ENCODE measurements at regions not wholly inside any gene's neighbourhood (a gene's known extent, or its start where the extent isn't known, plus 50 kb on each side); places are given as distances from the start of the nearest gene placed in this dataset.

DNA sequence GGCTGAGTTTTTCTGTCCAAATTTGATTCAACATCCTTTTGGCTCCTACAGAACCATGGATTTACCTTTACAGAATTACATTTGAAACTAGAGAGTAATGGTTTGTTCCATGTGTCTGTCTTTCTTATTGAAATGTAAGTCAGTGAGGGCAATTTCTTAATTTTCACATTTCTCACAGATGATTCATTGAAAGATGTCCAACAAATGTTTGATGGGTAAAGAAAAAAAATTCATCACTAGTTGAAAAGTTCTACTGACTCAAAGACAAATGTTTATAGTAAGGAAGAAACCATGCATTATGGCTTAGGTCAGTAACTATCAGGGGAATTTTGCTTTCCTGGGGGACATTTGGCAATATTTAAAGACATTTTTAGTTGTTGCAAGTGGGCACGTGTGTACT is 131.6 kb upstream of the TRPM3 start:
- Mint-ChIP-seq H3K4me1 (peaks cover 17% of the 10 kb centered on the region), H3K4me3 (no peak overlapping the region), H3K36me3 (ENCODE audit: low read depth) (no peaks in the 10 kb centered on the region), H3K9me3 (no peaks in the 10 kb centered on the region), H3K27me3 (ENCODE audit: low read depth, poor library complexity) (no peaks in the 10 kb centered on the region), H3K27ac (no peak overlapping the region)
- TF ChIP-seq, protein P1, sequence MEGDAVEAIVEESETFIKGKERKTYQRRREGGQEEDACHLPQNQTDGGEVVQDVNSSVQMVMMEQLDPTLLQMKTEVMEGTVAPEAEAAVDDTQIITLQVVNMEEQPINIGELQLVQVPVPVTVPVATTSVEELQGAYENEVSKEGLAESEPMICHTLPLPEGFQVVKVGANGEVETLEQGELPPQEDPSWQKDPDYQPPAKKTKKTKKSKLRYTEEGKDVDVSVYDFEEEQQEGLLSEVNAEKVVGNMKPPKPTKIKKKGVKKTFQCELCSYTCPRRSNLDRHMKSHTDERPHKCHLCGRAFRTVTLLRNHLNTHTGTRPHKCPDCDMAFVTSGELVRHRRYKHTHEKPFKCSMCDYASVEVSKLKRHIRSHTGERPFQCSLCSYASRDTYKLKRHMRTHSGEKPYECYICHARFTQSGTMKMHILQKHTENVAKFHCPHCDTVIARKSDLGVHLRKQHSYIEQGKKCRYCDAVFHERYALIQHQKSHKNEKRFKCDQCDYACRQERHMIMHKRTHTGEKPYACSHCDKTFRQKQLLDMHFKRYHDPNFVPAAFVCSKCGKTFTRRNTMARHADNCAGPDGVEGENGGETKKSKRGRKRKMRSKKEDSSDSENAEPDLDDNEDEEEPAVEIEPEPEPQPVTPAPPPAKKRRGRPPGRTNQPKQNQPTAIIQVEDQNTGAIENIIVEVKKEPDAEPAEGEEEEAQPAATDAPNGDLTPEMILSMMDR (IDR thresholded peaks at IDR 0.05) = no peak
- no peak for DNase-seq

DNA sequence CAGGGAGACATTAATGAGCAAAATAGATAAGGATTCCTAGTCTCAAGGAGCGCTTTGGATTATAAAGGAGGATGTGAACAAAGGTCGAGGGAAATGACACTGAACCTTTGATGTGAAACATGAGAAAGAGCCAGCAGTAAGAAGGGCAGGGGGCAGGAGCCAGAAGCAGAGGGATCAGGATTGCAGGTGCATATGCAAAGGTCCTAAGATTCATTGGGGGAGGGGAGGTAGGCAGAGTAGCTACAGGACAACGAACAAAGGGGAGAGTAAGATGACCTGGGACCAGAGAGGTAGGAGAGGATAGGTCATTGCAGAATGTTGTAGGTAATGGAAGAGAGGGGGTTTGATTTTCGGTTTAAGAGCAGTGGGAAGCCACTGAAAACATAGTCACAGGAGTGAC is 129.2 kb upstream of the TRPM3 start:
- Mint-ChIP-seq H3K27me3 (ENCODE audit: low read depth, poor library complexity) (no peaks in the 10 kb centered on the region), H3K27ac (no peak overlapping the region), H3K4me3 (no peak overlapping the region), H3K36me3 (ENCODE audit: low read depth) (no peaks in the 10 kb centered on the region), H3K9me3 (no peaks in the 10 kb centered on the region), H3K4me1 (peaks cover 17% of the 10 kb centered on the region)
- peak; percentile 8 for DNase-seq
- TF ChIP-seq, protein P1 (IDR thresholded peaks at IDR 0.05) = no peak

DNA sequence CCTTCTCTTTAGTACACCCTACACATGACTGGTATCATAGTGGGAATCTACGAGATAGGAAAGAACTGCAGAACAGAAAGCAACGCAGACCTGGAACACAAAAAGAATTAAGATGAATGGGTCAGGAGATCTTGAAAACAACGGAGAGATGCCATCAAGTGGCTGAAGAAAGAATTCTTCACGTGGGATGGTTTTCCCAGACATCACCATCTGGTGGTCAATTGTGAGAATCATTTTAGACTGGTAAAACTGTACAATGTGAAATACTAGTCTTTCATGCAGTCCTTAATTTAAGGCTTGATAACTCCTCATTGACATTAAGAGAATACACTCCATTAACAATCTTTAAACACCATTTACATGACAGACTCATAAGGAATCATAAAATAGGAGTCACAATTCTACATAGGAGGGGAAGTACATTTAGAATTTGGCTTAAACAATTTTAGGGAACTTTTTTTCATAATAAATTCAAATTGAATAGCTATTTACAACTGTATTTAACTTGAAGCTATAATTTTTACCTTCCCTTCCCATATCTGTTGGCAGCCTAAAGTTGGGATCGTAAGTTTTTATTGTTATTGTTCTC is 128.4 kb upstream of the TRPM3 start:
- TF ChIP-seq, protein P1 (IDR thresholded peaks at IDR 0.05) = peak; percentile 73
- peaks cover 17% of the 10 kb centered on the region for H3K4me1 Mint-ChIP-seq
- no peak overlapping the region for H3K27ac Mint-ChIP-seq
- H3K36me3 Mint-ChIP-seq (ENCODE audit: low read depth) = no peaks in the 10 kb centered on the region
- H3K27me3 Mint-ChIP-seq (ENCODE audit: low read depth, poor library complexity) = no peaks in the 10 kb centered on the region
- no peaks in the 10 kb centered on the region for H3K9me3 Mint-ChIP-seq
- H3K4me3 Mint-ChIP-seq = peak overlapping the region; percentile 42
- peak; percentile 20 for DNase-seq

DNA sequence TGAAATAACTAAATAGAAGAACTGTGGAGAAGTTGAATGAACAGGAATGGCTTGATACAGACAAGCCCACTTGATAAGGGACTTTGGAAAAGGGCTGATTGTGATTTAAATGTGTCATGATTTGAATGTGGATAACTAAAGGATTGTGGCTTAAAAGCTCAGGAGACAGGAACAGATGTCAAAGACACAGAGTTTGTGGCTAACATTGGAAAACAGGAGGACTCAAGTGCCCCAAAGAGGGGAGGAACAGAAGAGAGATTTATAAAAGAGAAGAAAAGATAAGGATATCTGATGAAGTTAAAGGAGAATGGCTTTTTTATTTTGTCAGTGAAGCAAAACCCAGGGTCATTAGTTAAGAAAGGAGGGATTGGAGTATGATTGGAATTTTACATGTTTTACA is 124.2 kb upstream of the TRPM3 start:
- H3K9me3 Mint-ChIP-seq = no peaks in the 10 kb centered on the region
- peaks cover 13% of the 10 kb centered on the region for H3K4me1 Mint-ChIP-seq
- H3K4me3 Mint-ChIP-seq = no peak overlapping the region
- H3K36me3 Mint-ChIP-seq (ENCODE audit: low read depth) = no peaks in the 10 kb centered on the region
- H3K27ac Mint-ChIP-seq = no peak overlapping the region
- DNase-seq = no peak
- TF ChIP-seq, protein P1 (IDR thresholded peaks at IDR 0.05) = no peak
- peaks cover 4% of the 10 kb centered on the region for H3K27me3 Mint-ChIP-seq (ENCODE audit: low read depth, poor library complexity)

DNA sequence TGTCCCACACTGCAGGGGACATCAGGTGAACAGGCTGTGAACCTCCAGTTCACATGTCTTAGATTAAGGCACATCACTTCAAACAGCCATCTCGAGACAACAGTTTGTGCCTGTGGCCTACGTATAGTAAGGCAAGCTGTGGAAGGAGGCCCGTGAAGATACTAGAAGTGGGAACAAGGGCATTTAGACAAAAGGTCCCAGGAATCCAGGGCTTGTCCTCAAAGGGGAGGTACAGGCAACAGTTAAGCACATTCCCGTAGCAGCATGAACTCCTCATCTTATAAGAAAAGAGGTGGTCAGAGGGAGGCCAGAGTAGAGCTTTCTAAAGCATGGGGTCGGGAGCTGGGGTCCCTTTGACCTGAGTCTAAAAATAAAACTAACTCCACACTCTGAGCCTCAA is 122.5 kb upstream of the TRPM3 start:
- TF ChIP-seq, protein P1 (IDR thresholded peaks at IDR 0.05) = no peak
- no peak for DNase-seq
- peaks cover 4% of the 10 kb centered on the region for H3K27me3 Mint-ChIP-seq (ENCODE audit: low read depth, poor library complexity)
- no peaks in the 10 kb centered on the region for H3K9me3 Mint-ChIP-seq
- H3K27ac Mint-ChIP-seq = no peak overlapping the region
- no peaks in the 10 kb centered on the region for H3K36me3 Mint-ChIP-seq (ENCODE audit: low read depth)
- no peak overlapping the region for H3K4me3 Mint-ChIP-seq
- no peaks in the 10 kb centered on the region for H3K4me1 Mint-ChIP-seq

DNA sequence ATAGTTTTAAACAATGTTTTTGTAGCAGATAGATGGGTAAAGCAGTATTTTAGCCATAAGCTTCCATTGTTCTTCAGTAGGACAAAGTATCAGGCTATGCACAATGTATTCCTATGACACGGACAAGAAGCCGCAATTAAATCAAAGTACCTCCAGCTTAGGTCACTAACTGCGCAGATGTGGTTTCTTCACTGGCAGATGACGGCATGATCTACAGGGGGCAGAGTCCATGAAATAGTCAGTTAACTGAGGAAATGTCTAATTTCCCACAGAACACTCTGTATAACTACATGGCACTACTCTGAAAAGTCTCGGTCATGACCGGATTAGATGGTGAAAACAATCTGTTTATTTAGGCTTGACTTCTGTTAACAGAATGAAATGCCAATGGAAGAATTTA is 120.7 kb upstream of the TRPM3 start:
- H3K36me3 Mint-ChIP-seq (ENCODE audit: low read depth) = no peaks in the 10 kb centered on the region
- no peaks in the 10 kb centered on the region for H3K9me3 Mint-ChIP-seq
- no peak overlapping the region for H3K4me3 Mint-ChIP-seq
- DNase-seq = no peak
- TF ChIP-seq, protein P1 (IDR thresholded peaks at IDR 0.05) = no peak
- no peak overlapping the region for H3K27ac Mint-ChIP-seq
- H3K27me3 Mint-ChIP-seq (ENCODE audit: low read depth, poor library complexity) = peaks cover 4% of the 10 kb centered on the region
- H3K4me1 Mint-ChIP-seq = no peaks in the 10 kb centered on the region
